Left lobe of liver (tissue), 2 donors: ENCODE measurements at regions not wholly inside any gene's neighbourhood (a gene's known extent, or its start where the extent isn't known, plus 50 kb on each side); places are given as distances from the start of the nearest gene placed in this dataset.
"Not testable (repeated sequence)": the region's sequence is repeated elsewhere in the genome, so short reads cannot be mapped to it uniquely, and the experiment has no call there.

Source experiments
- ATAC-seq: fragments of 200-7000 bp; cut with Tn5 transposase; one replicate; pipeline ENCODE4 v1.9.1; 2020; ENCODE audit warnings: mild to moderate bottlenecking, moderate library complexity
- DNase-seq: peaks from one replicate; pipeline ENCODE4 v3.0.0-alpha.2; 2020; ENCODE audit warnings: low spot score
- donor health status: DM: no; HTN: no; CAD: no; lungs with moderate emphysema.
- donor health status: DM: no; HTN: yes; CAD: no.

DNA sequence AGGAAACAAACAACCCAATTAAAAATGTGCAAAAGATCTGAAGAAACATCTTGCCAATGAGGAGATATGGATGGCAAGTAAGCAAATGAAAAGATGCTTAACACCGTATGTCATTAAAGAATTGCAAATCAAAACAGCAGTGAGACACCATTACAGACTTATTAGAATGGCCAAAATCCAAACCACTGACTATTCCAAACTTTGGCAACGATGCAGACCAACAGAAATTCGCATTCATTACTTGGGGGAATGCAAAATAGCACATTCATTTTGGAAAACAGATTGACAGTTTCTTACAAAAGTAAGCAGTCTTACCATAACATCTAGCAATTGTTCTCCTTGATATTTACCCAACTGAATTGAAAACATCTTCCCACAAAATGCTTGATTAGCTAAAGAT is 1118.7 kb downstream of the SUCLG1 start:
- no peak for DNase-seq
- ATAC-seq = no peak

- not testable (repeated sequence) for DNase-seq, ATAC-seq
These were observed 1119.1 kb downstream of the SUCLG1 start for GRCh38 chr2:83339942-83340341.

DNA sequence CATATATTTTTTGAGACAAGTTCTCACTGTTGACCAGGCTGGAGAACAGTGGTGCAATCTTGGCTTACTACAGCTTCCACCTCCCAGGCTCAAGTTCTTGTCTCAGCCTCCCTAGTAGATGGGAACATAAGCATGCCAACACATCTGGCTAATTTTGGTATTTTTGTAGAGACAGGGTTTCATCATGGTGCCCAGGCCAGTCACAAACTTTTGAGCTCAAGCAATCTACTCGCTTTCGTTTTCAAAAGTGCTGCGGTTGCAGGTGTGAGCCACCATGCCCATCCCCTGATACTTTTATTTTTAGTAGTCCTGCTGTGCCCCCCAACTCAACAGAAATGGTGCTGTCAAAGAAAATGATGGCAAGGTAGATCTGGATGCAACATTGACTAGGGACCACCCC is 1127.3 kb downstream of the SUCLG1 start:
- no peak for ATAC-seq

GRCh38 chr2:83323038-83323437 is 1136.0 kb downstream of the SUCLG1 start:
- no peak for DNase-seq
- ATAC-seq = no peak

More for the DNA sequence above, 1127.3 kb downstream of the SUCLG1 start:
- DNase-seq = no peak

- DNase-seq = no peak
- peak; percentile 47 for ATAC-seq
These were observed 1139.0 kb downstream of the SUCLG1 start for GRCh38 chr2:83320053-83320452.

- DNase-seq (no peak), ATAC-seq (no peak)
These were observed 1153.2 kb downstream of the SUCLG1 start for GRCh38 chr2:83305758-83306378.

DNA sequence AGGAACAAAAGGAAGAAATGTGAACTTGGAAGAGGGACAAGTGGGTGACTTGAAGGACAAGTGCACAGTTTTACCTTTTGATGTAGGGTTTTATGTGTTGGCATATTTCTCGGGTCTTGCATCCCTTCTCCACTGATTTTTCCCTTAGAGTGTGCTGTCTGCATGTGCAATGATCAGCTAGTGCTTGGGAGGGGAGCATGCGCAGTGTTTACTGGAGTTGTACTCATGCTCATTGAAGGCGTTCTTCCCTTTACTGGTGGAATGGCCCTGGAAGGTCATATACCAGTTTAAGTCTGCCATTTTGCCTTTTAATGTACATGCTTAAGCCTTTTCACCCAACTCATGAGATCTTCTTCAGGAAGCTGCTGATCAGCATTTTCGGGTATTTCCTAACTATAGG is 1168.0 kb downstream of the SUCLG1 start:
- DNase-seq = no peak
- ATAC-seq = no peak

- DNase-seq (no peak), ATAC-seq (peak; percentile 14)
These were observed 1176.2 kb downstream of the SUCLG1 start for GRCh38 chr2:83282841-83283240.

DNA sequence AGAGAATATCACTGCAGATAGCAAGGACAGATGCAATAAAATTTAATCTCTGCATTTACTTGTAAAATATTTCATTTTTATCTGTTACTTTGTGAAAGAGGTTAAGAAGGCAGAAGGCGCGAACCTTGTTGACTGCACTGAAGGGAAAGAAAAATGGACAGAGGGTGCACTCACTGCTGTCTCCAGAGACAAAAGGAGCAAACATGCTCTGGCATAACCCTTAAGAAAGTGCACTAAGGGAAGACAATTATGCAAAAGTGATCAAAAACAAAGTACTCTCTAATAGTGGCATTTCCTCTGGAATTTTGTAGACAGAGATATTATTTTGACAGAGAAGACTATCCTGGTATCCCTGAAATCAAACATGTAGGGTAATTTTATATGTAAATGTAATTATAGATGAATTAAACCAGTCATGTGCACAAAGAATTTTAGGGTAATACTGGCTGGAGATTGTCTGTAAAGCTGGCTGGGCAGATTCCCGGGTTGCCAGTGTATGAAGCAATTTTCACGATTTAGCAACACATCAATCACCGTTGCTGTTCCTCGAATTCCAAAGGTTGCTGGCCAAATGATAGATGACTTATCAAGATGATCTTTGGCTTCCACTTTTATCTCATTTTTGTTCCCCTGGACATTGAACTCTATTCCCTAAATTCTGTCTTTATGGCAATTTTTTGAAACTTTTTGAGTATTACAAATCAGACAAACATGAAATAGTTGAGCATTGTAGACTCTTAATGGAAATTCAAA is 1176.9 kb downstream of the SUCLG1 start:
- peak; percentile 96 for ATAC-seq
- peak; percentile 78 for DNase-seq

GRCh38 chr2:83280391-83280790 is 1178.7 kb downstream of the SUCLG1 start:
- DNase-seq (no peak), ATAC-seq (no peak)

- ATAC-seq (peak; percentile 58), DNase-seq (no peak)
These were observed 1185.8 kb downstream of the SUCLG1 start for GRCh38 chr2:83273322-83273721.

GRCh38 chr2:83261591-83262136 is 1197.4 kb downstream of the SUCLG1 start:
- no peak for DNase-seq
- ATAC-seq = peak; percentile 60

GRCh38 chr2:83253848-83254247 is 1205.2 kb downstream of the SUCLG1 start:
- DNase-seq (no peak), ATAC-seq (peak; percentile 83)

GRCh38 chr2:83251321-83251872 is 1207.7 kb downstream of the SUCLG1 start:
- no peak for DNase-seq
- ATAC-seq = peak; percentile 31

DNA sequence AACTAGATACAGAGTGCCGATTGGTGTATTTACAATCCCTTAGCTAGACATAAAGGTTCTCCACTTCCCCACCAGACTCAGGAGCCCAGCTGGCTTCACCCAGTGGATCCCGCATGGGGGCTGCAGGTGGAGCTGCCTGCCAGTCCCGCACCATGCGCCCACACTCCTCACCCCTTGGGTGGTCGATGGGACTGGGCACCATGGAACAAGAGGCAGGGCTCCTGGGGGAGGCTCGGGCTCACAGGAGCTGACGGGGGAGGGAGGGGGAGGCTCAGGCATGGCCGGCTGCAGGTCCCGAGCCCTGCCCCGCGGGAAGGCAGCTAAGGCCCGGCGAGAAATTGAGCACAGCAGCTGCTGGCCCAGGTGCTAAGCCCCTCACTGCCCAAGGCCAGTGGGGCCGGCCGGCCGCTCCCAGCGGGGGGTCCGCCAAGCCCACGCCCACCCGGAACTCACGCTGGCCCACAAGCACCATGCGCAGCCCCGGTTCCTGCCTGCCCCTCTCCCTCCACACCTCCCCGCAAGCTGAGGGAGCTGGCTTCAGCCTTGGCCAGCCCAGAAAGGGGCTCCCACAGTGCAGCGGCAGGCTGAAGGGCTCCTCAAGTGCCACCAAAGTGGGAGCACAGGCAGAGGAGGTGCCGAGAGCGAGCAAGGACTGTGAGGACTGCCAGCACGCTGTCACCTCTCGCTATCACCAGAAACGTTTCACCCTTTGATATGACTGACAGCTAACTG is 1213.1 kb downstream of the SUCLG1 start:
- not testable (repeated sequence) for ATAC-seq, DNase-seq

DNA sequence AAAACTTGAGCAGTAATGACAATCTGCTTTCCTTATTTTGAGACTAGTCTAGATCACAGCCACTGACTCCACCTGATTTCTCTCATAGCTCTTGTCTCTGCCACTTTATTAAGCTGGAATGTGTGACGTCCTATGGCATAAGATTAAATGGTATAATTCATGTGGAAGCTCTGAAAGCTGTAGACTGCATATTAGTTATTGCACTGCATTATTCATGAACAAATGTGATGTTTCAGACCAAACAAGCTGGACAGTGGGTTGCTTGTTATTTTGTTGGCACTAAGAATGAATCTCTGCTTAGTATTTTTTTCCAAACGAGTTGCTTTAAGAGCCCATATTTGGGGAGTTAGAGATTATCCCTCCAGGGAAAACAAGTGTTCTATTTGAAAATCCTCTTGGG is 1218.5 kb downstream of the SUCLG1 start:
- ATAC-seq (no peak), DNase-seq (no peak)

DNA sequence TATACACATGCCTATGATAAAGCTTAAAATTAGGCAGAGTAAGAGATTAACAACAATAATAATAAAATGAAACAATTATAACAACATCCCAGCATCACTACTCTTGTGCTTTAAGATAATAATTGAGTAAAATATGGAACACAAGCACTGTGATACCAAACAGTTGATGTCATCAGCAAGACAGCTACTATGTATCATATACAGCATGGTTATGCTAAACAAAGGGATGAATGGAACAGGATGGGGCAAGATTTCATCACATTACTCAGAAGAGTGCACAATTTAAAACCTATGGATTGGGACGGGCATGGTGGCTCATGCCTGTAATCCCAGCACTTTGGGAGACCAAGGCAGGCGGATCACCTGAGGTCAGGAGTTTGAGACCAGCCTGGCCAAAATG is 1221.0 kb downstream of the SUCLG1 start:
- ATAC-seq = no peak
- no peak for DNase-seq

GRCh38 chr2:83234246-83234645 is 1224.8 kb downstream of the SUCLG1 start:
- DNase-seq (no peak), ATAC-seq (peak; percentile 26)

GRCh38 chr2:83233781-83234180 is 1225.3 kb downstream of the SUCLG1 start:
- no peak for ATAC-seq

DNA sequence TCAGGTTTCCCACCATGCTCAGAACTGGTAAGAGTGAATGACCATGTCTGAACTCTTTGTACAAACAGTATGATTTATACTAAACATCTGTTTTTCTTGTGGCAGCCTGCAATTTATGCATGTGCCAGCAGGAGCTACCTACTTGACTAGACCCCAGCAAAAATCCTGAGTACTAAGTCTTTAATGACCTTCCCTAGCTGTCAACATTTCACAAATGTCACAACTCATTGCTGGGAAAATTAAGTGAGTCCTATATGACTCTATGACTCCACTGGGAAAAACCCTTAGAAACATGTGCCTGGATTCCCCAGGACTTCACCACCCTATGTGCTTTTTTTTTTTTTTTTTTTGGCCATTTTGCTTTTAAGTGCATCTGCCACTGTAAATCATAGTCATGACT is 1225.8 kb downstream of the SUCLG1 start:
- DNase-seq (no peak), ATAC-seq (no peak)

More at GRCh38 chr2:83233781-83234180, 1225.3 kb downstream of the SUCLG1 start:
- DNase-seq = no peak

DNA sequence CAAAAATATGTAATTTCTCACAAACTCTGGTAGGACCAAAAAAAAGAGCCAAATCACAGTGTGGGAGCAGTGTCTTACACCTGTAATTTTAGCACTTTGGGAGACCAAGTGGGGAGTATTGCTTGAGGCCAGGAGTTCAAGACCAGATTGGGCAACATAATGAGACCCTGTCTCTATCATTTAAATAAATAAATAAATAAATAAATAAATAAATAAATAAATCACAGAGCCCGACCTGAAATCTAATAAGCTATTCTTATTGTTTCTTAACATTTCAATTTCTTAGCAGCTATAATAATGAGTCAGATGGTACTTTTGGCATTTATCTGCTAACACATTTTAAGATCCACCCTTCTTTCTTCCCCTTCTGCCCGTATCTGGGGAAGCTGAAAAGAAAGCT is 1229.6 kb downstream of the SUCLG1 start:
- no peak for ATAC-seq
- no peak for DNase-seq
